ENCODE measurements at regions not wholly inside any gene's neighbourhood (a gene's known extent, or its start where the extent isn't known, plus 50 kb on each side); places are given as distances from the start of the nearest gene placed in this dataset.

GRCh38 chrX:13121020-13121555 is 76.7 kb upstream of the FAM9C start:
- DNase-seq (no peak), ATAC-seq (ENCODE audit: low read depth) (no peak)
- Mint-ChIP-seq H3K4me1 (peaks cover 17% of the 10 kb centered on the region), H3K27me3 (no peaks in the 10 kb centered on the region), H3K36me3 (ENCODE audit: low read depth) (no peaks in the 10 kb centered on the region), H3K4me3 (no peak overlapping the region), H3K27ac (no peak overlapping the region), H3K9me3 (peaks cover 6% of the 10 kb centered on the region)
- CTCF ChIA-PET: no interaction called here
- TF ChIP-seq, protein P1, sequence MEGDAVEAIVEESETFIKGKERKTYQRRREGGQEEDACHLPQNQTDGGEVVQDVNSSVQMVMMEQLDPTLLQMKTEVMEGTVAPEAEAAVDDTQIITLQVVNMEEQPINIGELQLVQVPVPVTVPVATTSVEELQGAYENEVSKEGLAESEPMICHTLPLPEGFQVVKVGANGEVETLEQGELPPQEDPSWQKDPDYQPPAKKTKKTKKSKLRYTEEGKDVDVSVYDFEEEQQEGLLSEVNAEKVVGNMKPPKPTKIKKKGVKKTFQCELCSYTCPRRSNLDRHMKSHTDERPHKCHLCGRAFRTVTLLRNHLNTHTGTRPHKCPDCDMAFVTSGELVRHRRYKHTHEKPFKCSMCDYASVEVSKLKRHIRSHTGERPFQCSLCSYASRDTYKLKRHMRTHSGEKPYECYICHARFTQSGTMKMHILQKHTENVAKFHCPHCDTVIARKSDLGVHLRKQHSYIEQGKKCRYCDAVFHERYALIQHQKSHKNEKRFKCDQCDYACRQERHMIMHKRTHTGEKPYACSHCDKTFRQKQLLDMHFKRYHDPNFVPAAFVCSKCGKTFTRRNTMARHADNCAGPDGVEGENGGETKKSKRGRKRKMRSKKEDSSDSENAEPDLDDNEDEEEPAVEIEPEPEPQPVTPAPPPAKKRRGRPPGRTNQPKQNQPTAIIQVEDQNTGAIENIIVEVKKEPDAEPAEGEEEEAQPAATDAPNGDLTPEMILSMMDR (IDR thresholded peaks at IDR 0.05): no peak
- intact Hi-C loops (cut with micrococcal nuclease): loop anchor here (10.0 kb wide), 1 partner anchor 64 kb away; no protein-coding TSS in a partner anchor
- POLR2A ChIA-PET: interaction anchor here (0.6 kb wide), 1 partner anchor 103 kb away, joined by 6 read pairs; no protein-coding TSS in a partner anchor

DNA sequence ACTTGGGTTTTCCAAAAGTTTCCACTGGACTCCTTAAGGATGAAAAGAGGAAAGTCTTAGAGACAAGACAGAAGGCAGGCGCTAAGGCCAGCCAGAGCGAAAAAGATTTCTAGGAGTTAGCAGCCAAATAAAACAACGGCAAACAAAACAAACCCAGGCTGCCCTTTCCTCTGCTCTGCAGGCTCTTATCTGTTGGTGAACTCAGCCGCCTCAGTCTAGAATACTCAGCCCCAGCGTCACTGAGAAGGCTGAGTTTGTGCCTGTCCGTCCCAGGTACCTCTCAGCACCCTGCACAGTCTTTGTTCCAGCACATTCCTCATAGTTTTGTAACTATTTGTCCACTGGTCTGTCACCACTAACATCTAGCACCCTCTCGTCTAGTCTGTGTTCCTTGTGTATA is 75.6 kb upstream of the FAM9C start:
- ATAC-seq (ENCODE audit: low read depth) (no peak), DNase-seq (no peak)
- no peak overlapping the region for H3K27ac Mint-ChIP-seq
- no peaks in the 10 kb centered on the region for H3K36me3 Mint-ChIP-seq (ENCODE audit: low read depth)
- TF ChIP-seq, protein P1 (IDR thresholded peaks at IDR 0.05): no peak
- peaks cover 6% of the 10 kb centered on the region for H3K9me3 Mint-ChIP-seq
- peaks cover 17% of the 10 kb centered on the region for H3K4me1 Mint-ChIP-seq
- CTCF ChIA-PET: no interaction called here
- intact Hi-C loops (cut with micrococcal nuclease): loop anchor here (10.0 kb wide), 1 partner anchor 65 kb away; no protein-coding TSS in a partner anchor
- H3K27me3 Mint-ChIP-seq: no peaks in the 10 kb centered on the region
- POLR2A ChIA-PET: no interaction called here
- no peak overlapping the region for H3K4me3 Mint-ChIP-seq

- no peak overlapping the region for H3K27ac Mint-ChIP-seq
- CTCF ChIA-PET: no interaction called here
- POLR2A ChIA-PET: no interaction called here
Observed at GRCh38 chrX:13119386-13119785, 75.0 kb upstream of the FAM9C start.

GRCh38 chrX:13115146-13115855 is 70.9 kb upstream of the FAM9C start:
- TF ChIP-seq, protein P1 (IDR thresholded peaks at IDR 0.05): no peak
- Mint-ChIP-seq H3K36me3 (ENCODE audit: low read depth) (no peaks in the 10 kb centered on the region), H3K27me3 (no peaks in the 10 kb centered on the region), H3K9me3 (peaks cover 6% of the 10 kb centered on the region), H3K27ac (no peak overlapping the region), H3K4me3 (no peak overlapping the region), H3K4me1 (no peaks in the 10 kb centered on the region)
- POLR2A ChIA-PET: no interaction called here
- intact Hi-C loops (cut with micrococcal nuclease): no loop called here
- CTCF ChIA-PET: no interaction called here
- DNase-seq (no peak), ATAC-seq (ENCODE audit: low read depth) (no peak)

More at GRCh38 chrX:13119386-13119785, 75.0 kb upstream of the FAM9C start:
- intact Hi-C loops (cut with micrococcal nuclease): no loop called here
- TF ChIP-seq, protein P1 (IDR thresholded peaks at IDR 0.05): no peak
- Mint-ChIP-seq H3K27me3 (no peaks in the 10 kb centered on the region), H3K4me3 (no peak overlapping the region), H3K36me3 (ENCODE audit: low read depth) (no peaks in the 10 kb centered on the region), H3K9me3 (peaks cover 6% of the 10 kb centered on the region), H3K4me1 (peaks cover 14% of the 10 kb centered on the region)
- ATAC-seq (ENCODE audit: low read depth) (no peak), DNase-seq (no peak)

DNA sequence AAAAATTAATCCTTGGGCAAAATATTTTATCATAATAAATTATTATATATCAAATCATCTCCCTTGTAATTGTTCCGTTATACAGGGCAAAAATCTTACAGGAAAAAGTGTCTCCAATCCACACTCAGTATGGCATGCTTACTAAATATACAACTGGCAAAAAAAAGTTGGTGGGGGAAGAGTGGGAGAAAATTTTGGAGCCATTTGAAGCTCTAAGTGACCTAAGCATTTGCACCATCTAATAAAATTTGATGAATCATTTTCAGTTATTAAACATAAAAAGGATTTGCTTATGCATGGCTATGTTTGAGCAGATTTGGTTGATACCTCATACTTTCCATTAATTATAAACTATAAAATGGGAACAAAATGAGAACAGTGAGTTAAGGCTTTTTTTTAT is 68.1 kb upstream of the FAM9C start:
- Mint-ChIP-seq H3K4me3 (no peak overlapping the region), H3K36me3 (ENCODE audit: low read depth) (no peaks in the 10 kb centered on the region), H3K27ac (no peak overlapping the region), H3K27me3 (no peaks in the 10 kb centered on the region), H3K4me1 (no peaks in the 10 kb centered on the region), H3K9me3 (peaks cover 6% of the 10 kb centered on the region)
- DNase-seq: no peak
- TF ChIP-seq, protein P1 (IDR thresholded peaks at IDR 0.05): no peak
- POLR2A ChIA-PET: interaction anchor here (0.8 kb wide), 1 partner anchor 289 kb away, joined by 4 read pairs; no protein-coding TSS in a partner anchor
- CTCF ChIA-PET: no interaction called here
- intact Hi-C loops (cut with micrococcal nuclease): no loop called here
- no peak for ATAC-seq (ENCODE audit: low read depth)
